ENCODE measurements at regions not wholly inside any gene's neighbourhood (a gene's known extent, or its start where the extent isn't known, plus 50 kb on each side); places are given as distances from the start of the nearest gene placed in this dataset.

DNA sequence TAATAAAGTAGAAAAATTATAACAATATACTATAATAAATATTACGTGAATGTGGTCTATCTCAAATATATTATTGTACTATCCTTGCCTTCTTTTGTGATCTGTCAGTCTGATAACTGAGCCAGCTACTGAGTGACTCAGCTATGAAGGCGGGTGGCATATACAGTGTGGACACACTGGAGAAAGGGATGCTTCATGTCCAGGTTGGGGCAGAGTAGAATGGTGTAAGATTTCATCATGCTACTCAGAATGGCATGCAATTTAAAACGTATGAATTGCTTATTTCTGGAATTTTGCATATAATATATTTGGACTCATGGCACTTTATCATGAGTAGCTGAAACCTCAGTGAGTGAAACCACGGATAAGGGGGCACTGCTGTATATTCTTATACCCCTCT is 172.9 kb upstream of the TBC1D5 start:
- H2AFZ ChIP-seq (ENCODE audit: low read depth, low read length, severe bottlenecking) = no peak overlapping the region
- no peak overlapping the region for H3K27ac ChIP-seq (ENCODE audit: low read depth, low read length)
- TF ChIP-seq CTCF (IDR thresholded peaks at IDR 0.05; ENCODE audit: insufficient read depth, low read length, poor library complexity, severe bottlenecking) (no peak), EZH2phosphoT487 (conservative IDR thresholded peaks at IDR 0.05; ENCODE audit: low read length) (no peak)
- no peaks in the 10 kb centered on the region for H3K9me2 ChIP-seq (replicated peaks; ENCODE audit: insufficient read depth, low read length)
- no peaks in the 10 kb centered on the region for H3F3A ChIP-seq (ENCODE audit: insufficient read depth)
- H3K27me3 ChIP-seq (ENCODE audit: low read length) = no peaks in the 10 kb centered on the region
- no peaks in the 10 kb centered on the region for H3K79me2 ChIP-seq (ENCODE audit: insufficient read depth, low read length)
- no peaks in the 10 kb centered on the region for H4K20me1 ChIP-seq (ENCODE audit: low read depth, low read length)
- no peak overlapping the region for H3K4me3 ChIP-seq (ENCODE audit: insufficient read depth, low read length, poor library complexity, severe bottlenecking)
- no peaks in the 10 kb centered on the region for H3K9me3 ChIP-seq (ENCODE audit: insufficient read depth, low read length)
- no peak overlapping the region for H3K4me2 ChIP-seq (ENCODE audit: low read depth, low read length, poor library complexity, severe bottlenecking)
- no peak overlapping the region for H3K9ac ChIP-seq (ENCODE audit: low read length)
- H3K36me3 ChIP-seq (ENCODE audit: low read length) = no peaks in the 10 kb centered on the region

GRCh38 chr3:17913359-17913758 is 170.9 kb upstream of the TBC1D5 start:
- H3K79me2 ChIP-seq (ENCODE audit: insufficient read depth, low read length) = no peaks in the 10 kb centered on the region
- H3K4me3 ChIP-seq (ENCODE audit: insufficient read depth, low read length, poor library complexity, severe bottlenecking) = no peak overlapping the region
- H3K27me3 ChIP-seq (ENCODE audit: low read length) = no peaks in the 10 kb centered on the region
- no peak overlapping the region for H3K27ac ChIP-seq (ENCODE audit: low read depth, low read length)
- H3K9ac ChIP-seq (ENCODE audit: low read length) = no peak overlapping the region
- H3K36me3 ChIP-seq (ENCODE audit: low read length) = no peaks in the 10 kb centered on the region
- no peaks in the 10 kb centered on the region for H3F3A ChIP-seq (ENCODE audit: insufficient read depth)
- TF ChIP-seq CTCF (IDR thresholded peaks at IDR 0.05; ENCODE audit: insufficient read depth, low read length, poor library complexity, severe bottlenecking) = no peak
- no peak for TF ChIP-seq EZH2phosphoT487 (conservative IDR thresholded peaks at IDR 0.05; ENCODE audit: low read length)
- no peaks in the 10 kb centered on the region for H3K9me3 ChIP-seq (ENCODE audit: insufficient read depth, low read length)
- H2AFZ ChIP-seq (ENCODE audit: low read depth, low read length, severe bottlenecking) = no peak overlapping the region
- no peaks in the 10 kb centered on the region for H4K20me1 ChIP-seq (ENCODE audit: low read depth, low read length)
- no peak overlapping the region for H3K4me2 ChIP-seq (ENCODE audit: low read depth, low read length, poor library complexity, severe bottlenecking)
- H3K9me2 ChIP-seq (replicated peaks; ENCODE audit: insufficient read depth, low read length) = no peaks in the 10 kb centered on the region

- no peak overlapping the region for H3K4me2 ChIP-seq (ENCODE audit: low read depth, low read length, poor library complexity, severe bottlenecking)
- no peak overlapping the region for H3K4me3 ChIP-seq (ENCODE audit: insufficient read depth, low read length, poor library complexity, severe bottlenecking)
- no peaks in the 10 kb centered on the region for H3K79me2 ChIP-seq (ENCODE audit: insufficient read depth, low read length)
- H3K36me3 ChIP-seq (ENCODE audit: low read length) = no peaks in the 10 kb centered on the region
- no peak overlapping the region for H2AFZ ChIP-seq (ENCODE audit: low read depth, low read length, severe bottlenecking)
- no peaks in the 10 kb centered on the region for H3K27me3 ChIP-seq (ENCODE audit: low read length)
- H4K20me1 ChIP-seq (ENCODE audit: low read depth, low read length) = no peaks in the 10 kb centered on the region
- TF ChIP-seq EZH2phosphoT487 (conservative IDR thresholded peaks at IDR 0.05; ENCODE audit: low read length) (no peak), CTCF (IDR thresholded peaks at IDR 0.05; ENCODE audit: insufficient read depth, low read length, poor library complexity, severe bottlenecking) (no peak)
- no peak overlapping the region for H3K9ac ChIP-seq (ENCODE audit: low read length)
- H3F3A ChIP-seq (ENCODE audit: insufficient read depth) = no peaks in the 10 kb centered on the region
- no peaks in the 10 kb centered on the region for H3K9me3 ChIP-seq (ENCODE audit: insufficient read depth, low read length)
- H3K9me2 ChIP-seq (replicated peaks; ENCODE audit: insufficient read depth, low read length) = no peaks in the 10 kb centered on the region
- no peak overlapping the region for H3K27ac ChIP-seq (ENCODE audit: low read depth, low read length)
These were observed 169.7 kb upstream of the TBC1D5 start for GRCh38 chr3:17911986-17912760.

All from SU-DHL-6 (cell line).